HEK293 (cell line): ENCODE measurements at regions not wholly inside any gene's neighbourhood (a gene's known extent, or its start where the extent isn't known, plus 50 kb on each side); places are given as distances from the start of the nearest gene placed in this dataset.

ENCODE experiments used
- CTCF ChIP-seq: fragments of 450-650 bp; formaldehyde crosslinking; IDR thresholded peaks from 2 replicates; pipeline ENCODE4 v1.5.1; 2016; ENCODE audit warnings: missing biosample characterization, missing genetic modification characterization
- GFI1B ChIP-seq: fragments of 450-650 bp; formaldehyde crosslinking; IDR thresholded peaks from 2 replicates; pipeline ENCODE4 v1.5.1; 2016; ENCODE audit warnings: missing biosample characterization, missing genetic modification characterization
- PBX3 ChIP-seq: sonication (generic); formaldehyde crosslinking; IDR thresholded peaks from 2 replicates; pipeline ENCODE4 v1.8.1; 2022; ENCODE audit warnings: mild to moderate bottlenecking, moderate library complexity, missing genetic modification reagents
- SP7 ChIP-seq: fragments of 450-650 bp; formaldehyde crosslinking; IDR thresholded peaks from 2 replicates; pipeline ENCODE4 v1.5.1; 2016; ENCODE audit warnings: missing biosample characterization, missing genetic modification characterization
- TCF7L2 ChIP-seq: IDR thresholded peaks from 2 replicates; pipeline ENCODE4 v1.6.1; 2011; ENCODE audit warnings: low read depth, mild to moderate bottlenecking, inconsistent platforms, low read length, moderate library complexity, borderline replicate concordance
- ZBTB20 ChIP-seq: fragments of 450-650 bp; formaldehyde crosslinking; IDR thresholded peaks from 2 replicates; pipeline ENCODE4 v1.5.1; 2016; ENCODE audit warnings: missing biosample characterization, missing genetic modification characterization
- ZBTB48 ChIP-seq: fragments of 450-650 bp; formaldehyde crosslinking; IDR thresholded peaks from 2 replicates; pipeline ENCODE4 v1.5.1; 2016; ENCODE audit warnings: missing biosample characterization, missing genetic modification characterization
- ZBTB6 ChIP-seq: fragments of 450-650 bp; formaldehyde crosslinking; IDR thresholded peaks from 2 replicates; pipeline ENCODE4 v1.5.1; 2017; ENCODE audit warnings: missing biosample characterization, missing genetic modification characterization
- ZNF274 ChIP-seq, 2 experiments: fragments of 200-500 bp in 1 of 2; fragments of 450-650 bp in 1 of 2; sonication (Bioruptor generic) in 1 of 2; formaldehyde crosslinking in 1 of 2; IDR thresholded peaks; 2 replicates each; pipeline versions ENCODE4 v1.5.1 to v1.6.1; 2014 to 2016; ENCODE audit warnings: borderline replicate concordance in 1 of 2, inconsistent platforms in 1 of 2, low read length in 1 of 2, missing biosample characterization in 1 of 2, missing genetic modification characterization in 1 of 2
- ZNF354C ChIP-seq: fragments of 450-650 bp; formaldehyde crosslinking; IDR thresholded peaks from 2 replicates; pipeline ENCODE4 v1.5.1; 2016; ENCODE audit warnings: missing biosample characterization, missing genetic modification characterization, low read depth, borderline replicate concordance
- ZNF426 ChIP-seq: fragments of 450-650 bp; formaldehyde crosslinking; IDR thresholded peaks from 2 replicates; pipeline ENCODE4 v1.5.1; 2017; ENCODE audit warnings: missing biosample characterization, missing genetic modification characterization, mild to moderate bottlenecking, inconsistent platforms, moderate library complexity
- ZNF513 ChIP-seq: fragments of 450-650 bp; IDR thresholded peaks from 2 replicates; pipeline ENCODE4 v1.5.1; 2018; ENCODE audit warnings: missing biosample characterization, missing genetic modification characterization

- TF ChIP-seq CTCF (tag by site-specific recombination), result no peak
- TF ChIP-seq TCF7L2, result no peak
- TF ChIP-seq ZBTB6 (tag by site-specific recombination), result no peak
- TF ChIP-seq ZBTB20 (tag by site-specific recombination), result no peak
- no peak for TF ChIP-seq GFI1B (tag by site-specific recombination)
- TF ChIP-seq ZNF513 (tag by site-specific recombination), result no peak
- no peak for TF ChIP-seq PBX3 (CRISPR knock-in tag)
- no peak for TF ChIP-seq ZNF354C (tag by site-specific recombination)
- no peak for TF ChIP-seq ZNF426 (tag by site-specific recombination)
- TF ChIP-seq ZBTB48, result no peak
- TF ChIP-seq SP7 (tag by site-specific recombination), result no peak
- TF ChIP-seq ZNF274 (IDR thresholded peaks at IDR 0.05; ENCODE audit: low read length), result no peak
- no peak for TF ChIP-seq ZNF274 (tag by site-specific recombination; IDR thresholded peaks at IDR 0.05; ENCODE audit: borderline replicate concordance)
These were observed 109.1 kb upstream of the PRSS16 start for GRCh38 chr6:27138406-27138805.
